ENCODE measurements at regions not wholly inside any gene's neighbourhood (a gene's known extent, or its start where the extent isn't known, plus 50 kb on each side); places are given as distances from the start of the nearest gene placed in this dataset.

GRCh38 chr1:25055324-25055780, 125.3 kb upstream of the RUNX3 start:
- no peak for DNase-seq

- DNase-seq, result no peak
These were observed 124.6 kb upstream of the RUNX3 start for GRCh38 chr1:25054526-25055323.

- DNase-seq, result no peak
These were observed 123.6 kb upstream of the RUNX3 start for GRCh38 chr1:25053576-25054250.

GRCh38 chr1:25051906-25052305, 121.8 kb upstream of the RUNX3 start:
- no peak for DNase-seq

- no peak for DNase-seq
These were observed 121.4 kb upstream of the RUNX3 start for GRCh38 chr1:25051504-25051903.

- no peak for DNase-seq
These were observed 120.1 kb upstream of the RUNX3 start for GRCh38 chr1:25050165-25050564.

GRCh38 chr1:25049190-25049589, 119.1 kb upstream of the RUNX3 start:
- DNase-seq, result no peak

GRCh38 chr1:25048728-25049127, 118.7 kb upstream of the RUNX3 start:
- DNase-seq, result no peak

- no peak for DNase-seq
These were observed 117.6 kb upstream of the RUNX3 start for GRCh38 chr1:25047506-25048240.

- DNase-seq, result no peak
These were observed 116.1 kb upstream of the RUNX3 start for GRCh38 chr1:25046194-25046532.

GRCh38 chr1:25045480-25046193, 115.6 kb upstream of the RUNX3 start:
- DNase-seq, result no peak

- DNase-seq, result no peak
These were observed 113.1 kb upstream of the RUNX3 start for GRCh38 chr1:25043228-25043580.

- no peak for DNase-seq
These were observed 112.5 kb upstream of the RUNX3 start for GRCh38 chr1:25042331-25043227.

GRCh38 chr1:25041916-25042315, 111.8 kb upstream of the RUNX3 start:
- DNase-seq, result no peak

- DNase-seq, result no peak
These were observed 110.1 kb upstream of the RUNX3 start for GRCh38 chr1:25040122-25040685.

- DNase-seq, result no peak
These were observed 109.2 kb upstream of the RUNX3 start for GRCh38 chr1:25039229-25039628.

GRCh38 chr1:25038699-25039098, 108.6 kb upstream of the RUNX3 start:
- no peak for DNase-seq

GRCh38 chr1:25037174-25038074, 107.3 kb upstream of the RUNX3 start:
- no peak for DNase-seq

GRCh38 chr1:25036117-25036546, 106.1 kb upstream of the RUNX3 start:
- DNase-seq, result no peak

- no peak for DNase-seq
These were observed 105.5 kb upstream of the RUNX3 start for GRCh38 chr1:25035523-25036116.

Measured in right forelimb (tissue), 1 donor.